Skeletal muscle cell (primary cell): ENCODE measurements at regions not wholly inside any gene's neighbourhood (a gene's known extent, or its start where the extent isn't known, plus 50 kb on each side); places are given as distances from the start of the nearest gene placed in this dataset.

Experiments used
- DNase-seq: peaks from one replicate; pipeline ENCODE4 v3.0.0-alpha.2; 2010; ENCODE audit warnings: low read depth
- H3K4me3 ChIP-seq: 2 replicates; pipeline ENCODE4 v1.5.1; 2011; ENCODE audit warnings: low read depth, mild to moderate bottlenecking, control low read depth, low read length, moderate library complexity

- no peak overlapping the region for H3K4me3 ChIP-seq
- DNase-seq, result no peak
Measured at GRCh38 chr20:19938421-19939090, 78.6 kb upstream of the NAA20 start.

GRCh38 chr20:19940988-19941460, 76.1 kb upstream of the NAA20 start:
- H3K4me3 ChIP-seq, result no peak overlapping the region
- DNase-seq, result no peak

- H3K4me3 ChIP-seq, result no peak overlapping the region
- no peak for DNase-seq
Measured at GRCh38 chr20:19942611-19943010, 74.6 kb upstream of the NAA20 start.

GRCh38 chr20:19943061-19943521, 74.1 kb upstream of the NAA20 start:
- no peak overlapping the region for H3K4me3 ChIP-seq
- no peak for DNase-seq

GRCh38 chr20:19944772-19945459, 72.2 kb upstream of the NAA20 start:
- DNase-seq, result no peak
- H3K4me3 ChIP-seq, result no peak overlapping the region

GRCh38 chr20:19945732-19946670, 71.2 kb upstream of the NAA20 start:
- DNase-seq, result no peak
- H3K4me3 ChIP-seq, result no peak overlapping the region

GRCh38 chr20:19947611-19948264, 69.4 kb upstream of the NAA20 start:
- H3K4me3 ChIP-seq, result no peak overlapping the region
- peak; percentile 11 for DNase-seq

- DNase-seq, result no peak
- no peak overlapping the region for H3K4me3 ChIP-seq
Measured at GRCh38 chr20:19949195-19949867, 67.8 kb upstream of the NAA20 start.

- H3K4me3 ChIP-seq, result no peak overlapping the region
- no peak for DNase-seq
Measured at GRCh38 chr20:19950042-19950441, 67.1 kb upstream of the NAA20 start.

- DNase-seq, result no peak
- H3K4me3 ChIP-seq, result no peak overlapping the region
Measured at GRCh38 chr20:19952392-19952791, 64.8 kb upstream of the NAA20 start.

GRCh38 chr20:19953606-19954005, 63.6 kb upstream of the NAA20 start:
- no peak for DNase-seq
- H3K4me3 ChIP-seq, result no peak overlapping the region

- no peak overlapping the region for H3K4me3 ChIP-seq
- DNase-seq, result no peak
Measured at GRCh38 chr20:19956976-19957375, 60.2 kb upstream of the NAA20 start.

- no peak for DNase-seq
- H3K4me3 ChIP-seq, result no peak overlapping the region
Measured at GRCh38 chr20:19958219-19958618, 58.9 kb upstream of the NAA20 start.

GRCh38 chr20:19958928-19959327, 58.2 kb upstream of the NAA20 start:
- H3K4me3 ChIP-seq, result no peak overlapping the region
- no peak for DNase-seq

- DNase-seq, result no peak
- H3K4me3 ChIP-seq, result no peak overlapping the region
Measured at GRCh38 chr20:19960745-19961144, 56.4 kb upstream of the NAA20 start.

GRCh38 chr20:19961293-19961692, 55.9 kb upstream of the NAA20 start:
- no peak overlapping the region for H3K4me3 ChIP-seq
- DNase-seq, result no peak

- DNase-seq, result no peak
- H3K4me3 ChIP-seq, result no peak overlapping the region
Measured at GRCh38 chr20:19962958-19963357, 54.2 kb upstream of the NAA20 start.

GRCh38 chr20:19964289-19965265, 52.6 kb upstream of the NAA20 start:
- peak; percentile 77 for DNase-seq

More at GRCh38 chr20:19964289-19965265, 52.6 kb upstream of the NAA20 start:
- H3K4me3 ChIP-seq, result no peak overlapping the region
